ENCODE measurements at regions not wholly inside any gene's neighbourhood (a gene's known extent, or its start where the extent isn't known, plus 50 kb on each side); places are given as distances from the start of the nearest gene placed in this dataset.
"Not testable (repeated sequence)": the region's sequence is repeated elsewhere in the genome, so short reads cannot be mapped to it uniquely, and the experiment has no call there.

DNA sequence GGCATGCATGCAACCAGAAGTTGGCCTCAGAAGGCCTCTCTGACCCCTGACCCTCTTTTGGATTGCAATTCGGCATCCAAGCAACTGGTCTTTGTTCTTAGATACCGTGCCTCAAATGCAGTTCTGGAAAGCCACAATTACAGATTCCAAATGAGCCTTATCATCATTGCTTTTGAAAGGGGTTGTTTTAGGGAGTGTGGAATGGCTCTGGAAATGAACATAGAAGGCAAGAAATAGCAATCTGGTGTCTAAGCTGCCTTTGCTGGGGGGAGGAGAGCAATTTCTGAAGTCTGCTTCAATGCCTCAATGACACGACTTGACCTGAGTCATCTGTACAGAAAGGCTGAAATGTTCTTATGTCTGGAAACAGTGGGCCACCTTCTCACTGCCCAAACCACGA is 250.1 kb downstream of the NUAK1 start:
- no peak overlapping the region for H3K4me3 ChIP-seq (ENCODE audit: low read length)
- peak; percentile 59 for DNase-seq (ENCODE audit: low read depth)
- TF ChIP-seq, protein P1, sequence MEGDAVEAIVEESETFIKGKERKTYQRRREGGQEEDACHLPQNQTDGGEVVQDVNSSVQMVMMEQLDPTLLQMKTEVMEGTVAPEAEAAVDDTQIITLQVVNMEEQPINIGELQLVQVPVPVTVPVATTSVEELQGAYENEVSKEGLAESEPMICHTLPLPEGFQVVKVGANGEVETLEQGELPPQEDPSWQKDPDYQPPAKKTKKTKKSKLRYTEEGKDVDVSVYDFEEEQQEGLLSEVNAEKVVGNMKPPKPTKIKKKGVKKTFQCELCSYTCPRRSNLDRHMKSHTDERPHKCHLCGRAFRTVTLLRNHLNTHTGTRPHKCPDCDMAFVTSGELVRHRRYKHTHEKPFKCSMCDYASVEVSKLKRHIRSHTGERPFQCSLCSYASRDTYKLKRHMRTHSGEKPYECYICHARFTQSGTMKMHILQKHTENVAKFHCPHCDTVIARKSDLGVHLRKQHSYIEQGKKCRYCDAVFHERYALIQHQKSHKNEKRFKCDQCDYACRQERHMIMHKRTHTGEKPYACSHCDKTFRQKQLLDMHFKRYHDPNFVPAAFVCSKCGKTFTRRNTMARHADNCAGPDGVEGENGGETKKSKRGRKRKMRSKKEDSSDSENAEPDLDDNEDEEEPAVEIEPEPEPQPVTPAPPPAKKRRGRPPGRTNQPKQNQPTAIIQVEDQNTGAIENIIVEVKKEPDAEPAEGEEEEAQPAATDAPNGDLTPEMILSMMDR (conservative IDR thresholded peaks at IDR 0.05; ENCODE audit: low read length) = no peak

DNA sequence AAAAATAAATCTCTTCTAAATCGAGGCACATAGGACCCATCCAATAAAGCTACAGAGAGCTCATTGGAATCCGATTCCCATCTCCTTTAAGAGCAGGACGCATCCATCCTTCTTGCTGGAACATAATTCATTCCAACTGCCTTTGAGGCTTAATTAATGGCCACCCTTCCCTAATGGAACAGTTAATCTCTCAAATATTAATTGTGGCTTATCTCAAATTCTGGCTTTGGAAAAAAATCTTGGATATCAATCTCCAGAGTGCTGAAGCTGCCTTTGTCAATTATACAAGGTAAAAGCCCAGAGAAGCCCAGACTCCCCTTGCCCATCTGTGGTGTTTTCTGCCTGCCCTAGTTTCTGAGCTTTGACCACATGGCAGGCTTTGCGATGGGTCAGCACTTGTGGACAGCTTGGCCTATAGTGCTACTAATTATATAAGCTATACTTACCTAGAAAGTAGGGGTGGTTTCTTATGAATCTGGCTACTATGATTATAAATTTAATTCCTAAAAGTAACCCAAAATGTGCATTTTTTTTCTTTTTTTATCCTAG is 246.3 kb downstream of the NUAK1 start:
- no peak overlapping the region for H3K4me3 ChIP-seq (ENCODE audit: low read length)
- no peak for DNase-seq (ENCODE audit: low read depth)
- TF ChIP-seq, protein P1 (conservative IDR thresholded peaks at IDR 0.05; ENCODE audit: low read length) = no peak

DNA sequence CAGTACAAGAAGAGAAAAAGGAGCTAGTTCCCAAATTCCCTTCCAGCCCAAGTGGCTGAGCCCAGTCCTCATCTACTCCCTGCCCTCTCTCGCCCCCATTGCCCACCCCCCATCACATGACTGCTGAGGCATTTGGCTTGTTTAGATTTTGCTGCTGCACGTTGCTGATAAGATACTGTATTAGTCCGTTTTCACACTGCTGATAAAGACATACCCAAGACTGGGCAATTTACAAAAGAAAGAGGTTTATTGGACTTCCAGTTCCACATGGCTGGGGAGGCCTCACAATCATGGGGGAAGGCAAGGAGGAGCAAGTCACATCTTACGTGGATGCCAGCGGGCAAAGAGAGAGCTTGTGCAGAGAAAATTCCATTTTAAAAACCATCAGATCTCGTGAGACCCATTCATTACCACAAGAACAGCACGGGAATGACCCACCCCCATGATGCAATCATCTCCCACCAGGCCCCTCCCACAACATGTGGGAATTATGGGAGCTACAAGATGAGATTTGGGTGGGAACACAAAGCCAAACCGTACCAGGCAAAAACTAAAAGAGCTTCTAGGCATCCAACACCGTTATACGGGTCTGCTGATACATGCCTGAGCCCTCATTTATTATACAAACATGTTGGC is 243.4 kb downstream of the NUAK1 start:
- H3K4me3 ChIP-seq (ENCODE audit: low read length); DNase-seq (ENCODE audit: low read depth): not testable (repeated sequence)

DNA sequence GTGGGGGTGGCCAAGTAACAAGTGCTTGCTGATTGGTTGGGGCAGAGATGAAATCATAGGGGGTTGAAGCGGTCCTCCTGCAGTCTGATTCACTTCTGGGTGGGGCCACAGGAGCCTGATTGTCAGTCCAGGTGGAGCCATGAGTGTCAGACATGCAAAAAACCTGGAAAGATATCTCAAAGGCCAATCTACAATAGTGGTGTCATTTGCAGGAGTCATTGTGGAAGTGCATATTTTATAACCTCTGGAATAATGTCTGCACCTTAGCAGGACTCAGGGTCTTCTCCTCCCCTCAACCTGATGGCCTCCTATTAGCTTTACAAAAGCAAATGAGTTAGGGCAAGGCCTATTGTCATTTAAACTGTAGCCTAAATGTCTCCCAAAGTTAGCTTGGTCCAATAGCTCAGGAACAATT is 241.4 kb downstream of the NUAK1 start:
- H3K4me3 ChIP-seq (ENCODE audit: low read length) = no peak overlapping the region
- no peak for DNase-seq (ENCODE audit: low read depth)
- TF ChIP-seq, protein P1 (conservative IDR thresholded peaks at IDR 0.05; ENCODE audit: low read length) = no peak

DNA sequence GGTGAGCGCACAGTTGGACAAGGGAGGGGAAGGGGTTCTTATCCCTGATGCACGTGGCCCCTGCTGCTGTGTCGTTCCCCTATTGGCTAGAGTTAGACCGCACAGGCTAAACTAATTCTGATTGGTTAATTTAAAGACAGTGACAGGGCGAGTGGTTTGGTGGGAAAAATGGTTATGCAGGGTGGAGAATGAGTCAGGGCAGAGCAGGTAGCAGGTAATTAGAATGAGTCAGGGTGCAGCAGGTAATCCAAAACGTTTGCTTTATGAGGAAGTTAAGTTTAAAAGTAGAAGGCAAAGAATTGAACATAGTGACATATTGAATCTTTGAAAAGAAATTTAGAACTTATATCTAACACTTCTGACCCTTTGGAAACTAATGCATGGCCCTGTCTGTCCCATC is 240.5 kb downstream of the NUAK1 start:
- not testable (repeated sequence) for H3K4me3 ChIP-seq (ENCODE audit: low read length); DNase-seq (ENCODE audit: low read depth)

DNA sequence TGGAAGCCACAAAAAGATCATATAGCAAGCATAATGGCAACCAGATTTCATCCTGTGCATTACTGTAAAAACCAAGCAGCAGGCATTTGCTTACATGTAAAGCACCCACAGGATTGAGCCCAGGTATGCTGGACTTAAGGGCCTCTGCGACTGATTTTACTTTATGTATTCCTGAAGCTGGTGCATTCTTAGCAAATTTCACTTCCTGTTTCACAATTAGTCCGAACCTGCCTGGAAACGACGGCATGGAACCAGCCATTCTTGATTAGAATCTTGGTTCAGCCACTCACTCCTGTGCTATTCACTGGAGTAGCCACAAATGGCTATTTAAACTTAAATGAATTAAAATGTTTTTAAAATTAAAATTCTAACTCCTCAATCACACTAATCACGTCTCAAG is 239.2 kb downstream of the NUAK1 start:
- no peak for DNase-seq (ENCODE audit: low read depth)
- TF ChIP-seq, protein P1 (conservative IDR thresholded peaks at IDR 0.05; ENCODE audit: low read length) = no peak
- no peak overlapping the region for H3K4me3 ChIP-seq (ENCODE audit: low read length)

DNA sequence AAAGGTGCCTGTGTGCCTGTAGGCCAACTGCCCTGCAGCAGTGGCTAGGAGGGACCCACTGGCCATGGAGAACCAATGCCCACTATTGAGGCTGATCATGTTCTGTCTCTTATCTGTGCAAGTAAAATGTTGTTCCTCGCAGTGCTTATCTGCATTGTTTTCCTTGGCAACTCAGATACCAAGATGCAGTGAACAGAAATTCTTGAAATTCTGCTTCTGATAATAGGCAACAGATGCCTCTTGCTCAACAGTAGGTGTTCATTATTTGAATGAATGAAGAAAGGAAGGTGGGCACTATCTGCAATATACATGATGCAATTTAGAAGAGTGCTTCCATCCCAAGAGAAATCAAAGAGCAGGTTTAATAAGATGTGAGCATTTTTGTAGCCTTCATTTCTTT is 232.2 kb downstream of the NUAK1 start:
- peak; percentile 43 for DNase-seq (ENCODE audit: low read depth)
- TF ChIP-seq, protein P1 (conservative IDR thresholded peaks at IDR 0.05; ENCODE audit: low read length) = no peak
- H3K4me3 ChIP-seq (ENCODE audit: low read length) = no peak overlapping the region

DNA sequence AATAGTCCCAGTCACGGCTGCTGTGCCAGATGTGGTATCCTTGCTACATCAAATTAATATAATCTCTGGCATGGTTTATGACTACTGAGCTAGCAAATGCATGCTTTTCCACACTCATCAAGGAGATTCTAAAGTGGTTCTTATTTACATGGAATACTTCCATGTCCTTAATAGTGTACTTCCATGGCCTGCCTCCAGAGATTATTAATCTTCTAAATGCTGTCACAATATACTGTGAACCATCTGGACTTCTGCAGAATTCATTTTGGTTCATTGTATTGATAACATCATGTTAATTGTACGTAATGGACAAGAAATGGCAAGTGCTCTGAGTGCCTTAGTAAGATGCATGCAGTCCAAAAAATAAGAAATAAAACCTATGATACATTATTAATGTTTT is 230.8 kb downstream of the NUAK1 start:
- TF ChIP-seq, protein P1 (conservative IDR thresholded peaks at IDR 0.05; ENCODE audit: low read length) = no peak
- no peak overlapping the region for H3K4me3 ChIP-seq (ENCODE audit: low read length)
- DNase-seq (ENCODE audit: low read depth) = peak; percentile 23

All from AG10803 (cell line).